NCI-H2227 (cell line): ENCODE measurements at regions not wholly inside any gene's neighbourhood (a gene's known extent, or its start where the extent isn't known, plus 50 kb on each side); places are given as distances from the start of the nearest gene placed in this dataset.

Source experiments
- DNase-seq: peaks from one replicate; lab custom pipeline; 2025; ENCODE audit not compliant: unreplicated experiment; lab: John Stamatoyannopoulos, UW

GRCh38 chr2:217691516-217691915, 311.3 kb downstream of the TNS1 start:
- no peak for DNase-seq

DNA sequence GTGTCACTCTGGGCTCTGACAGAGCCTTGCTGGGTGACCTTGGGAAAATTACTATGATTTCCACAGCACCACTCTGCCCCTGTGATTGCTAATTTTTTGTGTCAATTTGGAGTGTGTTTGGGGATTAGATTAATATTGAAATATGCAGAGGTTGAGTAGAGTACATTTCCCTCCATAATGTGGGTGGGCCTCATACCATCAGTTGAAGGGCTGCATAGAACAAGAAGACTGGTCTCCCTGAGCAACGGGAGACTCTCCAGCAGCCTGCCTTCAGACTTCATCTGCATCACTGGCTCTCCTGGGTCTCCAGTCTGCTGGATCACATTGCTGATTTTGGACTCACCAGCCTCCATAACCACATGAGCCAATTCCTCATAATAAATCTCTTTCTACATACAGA, 313.7 kb downstream of the TNS1 start:
- DNase-seq, result no peak

DNA sequence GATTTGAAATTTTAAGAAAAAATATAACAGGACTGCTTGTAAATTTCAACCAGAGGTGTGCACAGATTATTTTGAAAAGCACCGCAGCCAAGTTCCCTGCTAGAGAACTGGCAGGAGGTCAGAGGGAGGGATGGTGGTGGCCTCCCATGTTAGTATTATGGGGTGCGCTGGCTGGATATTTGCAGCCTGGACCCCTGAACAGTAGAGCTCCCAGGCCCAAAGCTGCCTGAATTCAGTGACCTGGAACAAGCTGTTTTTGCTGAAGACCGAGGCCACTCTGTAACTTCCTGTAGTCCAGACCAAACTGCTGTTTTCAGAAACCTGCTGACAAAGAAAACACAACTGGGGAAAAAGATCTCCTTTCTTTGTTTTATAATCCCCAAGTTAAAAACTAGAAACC, 314.3 kb downstream of the TNS1 start:
- no peak for DNase-seq

GRCh38 chr2:217687771-217688170, 315.0 kb downstream of the TNS1 start:
- no peak for DNase-seq

GRCh38 chr2:217685255-217685605, 317.6 kb downstream of the TNS1 start:
- DNase-seq, result peak; percentile 12

GRCh38 chr2:217684431-217685254, 318.2 kb downstream of the TNS1 start:
- DNase-seq, result no peak

GRCh38 chr2:217683106-217683870, 319.5 kb downstream of the TNS1 start:
- no peak for DNase-seq

DNA sequence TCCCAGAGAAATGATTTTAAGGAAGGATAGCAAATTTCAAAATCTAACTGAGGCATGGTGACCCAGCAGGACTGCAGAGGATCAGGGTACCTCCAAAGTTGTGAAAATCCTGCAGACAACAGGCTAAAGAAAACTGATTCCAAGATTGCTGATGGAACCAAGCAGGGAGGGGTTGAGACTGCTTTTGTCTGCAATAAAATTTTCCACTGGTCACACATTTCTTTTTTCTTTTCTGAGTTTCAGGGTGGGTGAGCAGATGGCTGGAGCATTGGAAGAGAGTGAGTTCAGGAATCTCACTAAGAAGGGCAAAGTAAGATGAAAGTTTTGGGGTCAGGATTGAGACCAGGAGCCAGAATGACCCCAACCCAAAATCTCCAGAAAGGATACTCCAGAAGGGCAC, 321.0 kb downstream of the TNS1 start:
- DNase-seq, result no peak

DNA sequence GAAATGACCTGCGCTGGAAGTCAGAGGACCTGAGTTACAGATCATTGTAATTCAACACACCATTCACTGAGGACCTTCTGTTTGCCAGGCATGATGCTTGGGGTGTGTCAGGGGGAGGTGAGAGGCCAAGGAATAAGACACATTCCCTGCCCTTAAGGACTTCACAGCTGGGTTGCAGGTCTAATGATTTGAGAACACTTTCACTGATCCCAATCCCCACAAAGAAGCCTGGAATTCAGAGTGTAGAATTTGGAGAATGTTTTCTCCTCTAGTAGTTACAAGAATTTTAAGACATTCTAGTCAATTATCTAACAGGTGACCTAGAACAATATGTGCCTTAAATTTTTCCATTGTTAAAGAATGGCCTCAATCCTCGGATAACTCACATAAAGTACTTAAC, 322.4 kb downstream of the TNS1 start:
- DNase-seq, result no peak

DNA sequence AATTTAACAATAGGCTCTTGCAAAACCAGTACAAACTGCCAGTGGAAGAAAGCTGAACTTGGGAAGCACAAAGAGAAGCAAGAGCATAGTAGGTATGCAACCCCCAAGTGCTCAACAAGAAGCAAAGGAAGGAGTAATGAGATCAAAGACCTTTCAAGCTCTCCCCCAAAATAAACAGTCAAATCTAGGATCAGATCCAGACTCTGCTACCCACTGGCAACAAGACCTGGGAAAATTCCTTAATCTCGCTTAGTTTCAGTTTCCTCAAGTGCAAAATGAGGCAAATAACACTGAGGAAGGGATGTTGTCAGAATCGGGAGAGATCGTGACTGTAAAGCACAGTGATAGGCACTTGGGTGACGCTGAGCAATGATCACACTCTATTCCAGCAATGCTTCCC, 329.2 kb downstream of the TNS1 start:
- no peak for DNase-seq

- no peak for DNase-seq
Observed at GRCh38 chr2:217672472-217672871, 330.3 kb downstream of the TNS1 start.

GRCh38 chr2:217671871-217672270, 330.9 kb downstream of the TNS1 start:
- DNase-seq, result no peak

DNA sequence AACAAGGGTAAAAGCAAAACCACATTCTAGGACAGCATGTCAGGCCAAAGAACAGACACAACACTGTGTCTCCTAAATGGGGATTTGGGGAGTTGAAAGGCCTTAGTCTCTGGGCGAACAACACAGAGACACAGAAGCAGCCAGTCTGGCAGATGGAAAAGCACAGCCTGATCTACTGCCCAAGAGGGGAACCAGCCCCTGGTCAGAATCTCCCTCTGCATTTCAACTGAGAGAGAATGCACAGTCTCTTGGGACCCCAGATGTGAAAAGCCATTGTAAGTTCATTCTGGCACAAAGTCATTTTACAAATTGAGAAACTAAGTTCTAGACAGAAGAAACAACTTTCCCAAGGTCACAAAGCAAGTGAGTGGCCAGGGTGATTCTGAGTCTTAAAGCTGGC, 331.7 kb downstream of the TNS1 start:
- no peak for DNase-seq

DNA sequence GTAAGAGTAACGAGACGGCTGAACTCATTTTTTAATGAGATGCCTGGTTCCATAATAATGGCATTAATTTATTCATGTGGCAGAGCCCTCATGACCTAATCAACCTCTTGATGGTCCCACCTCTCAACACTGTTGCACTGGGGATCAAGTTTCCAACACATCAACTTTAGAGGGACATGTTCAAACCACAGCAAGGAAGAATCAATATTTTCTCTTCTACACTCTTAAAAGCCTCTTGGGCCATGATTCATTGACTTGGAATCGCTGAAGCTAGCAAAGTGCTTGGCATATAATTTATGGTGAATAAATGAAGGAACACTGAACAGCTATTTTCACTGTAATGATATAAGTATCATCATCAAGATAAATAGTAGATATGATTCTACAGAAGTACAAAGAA, 333.0 kb downstream of the TNS1 start:
- DNase-seq, result no peak

- no peak for DNase-seq
Observed at GRCh38 chr2:217667512-217667911, 335.3 kb downstream of the TNS1 start.

- DNase-seq, result no peak
Observed at GRCh38 chr2:217667035-217667434, 335.8 kb downstream of the TNS1 start.

DNA sequence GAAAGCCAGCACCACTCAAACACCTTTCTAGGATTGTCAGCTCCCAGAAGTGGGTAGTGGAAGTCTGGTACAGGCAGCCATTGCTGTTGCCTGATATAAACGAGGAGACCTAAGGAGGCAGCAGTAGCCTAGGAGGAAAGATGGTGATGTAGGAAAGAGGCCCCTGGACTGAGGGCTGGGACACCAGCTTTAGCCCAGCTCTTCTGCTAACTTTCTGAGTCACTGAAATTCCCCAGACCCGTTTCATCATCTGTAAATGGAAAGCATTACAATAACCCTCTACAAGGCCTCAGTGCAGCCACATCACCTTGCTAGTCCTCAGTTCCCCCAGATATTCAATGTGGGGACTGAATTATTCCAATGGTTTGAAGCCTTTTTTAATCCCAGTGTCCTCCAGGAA, 336.5 kb downstream of the TNS1 start:
- no peak for DNase-seq

DNA sequence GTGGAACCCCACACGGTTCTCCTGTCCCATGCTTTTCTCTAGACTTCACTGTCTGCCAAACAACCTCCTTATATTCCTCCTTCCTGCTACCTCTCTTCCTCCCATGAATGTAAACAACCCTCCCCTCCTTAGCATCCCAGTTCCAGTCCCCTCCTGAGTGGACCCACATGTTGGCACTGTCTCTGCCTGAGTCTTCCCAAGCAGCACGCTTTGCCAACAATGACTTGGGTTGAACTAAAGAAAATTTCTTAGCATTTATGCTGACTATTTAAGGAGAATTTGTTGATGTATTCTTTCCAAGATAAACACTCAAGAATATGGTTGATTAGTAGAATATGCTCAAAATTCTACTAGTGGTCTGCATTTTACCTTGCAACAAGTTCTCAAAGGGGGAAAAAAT, 338.0 kb downstream of the TNS1 start:
- DNase-seq, result no peak

GRCh38 chr2:217662984-217663602, 339.7 kb downstream of the TNS1 start:
- DNase-seq, result no peak

GRCh38 chr2:217661378-217661777, 341.4 kb downstream of the TNS1 start:
- DNase-seq, result no peak

DNA sequence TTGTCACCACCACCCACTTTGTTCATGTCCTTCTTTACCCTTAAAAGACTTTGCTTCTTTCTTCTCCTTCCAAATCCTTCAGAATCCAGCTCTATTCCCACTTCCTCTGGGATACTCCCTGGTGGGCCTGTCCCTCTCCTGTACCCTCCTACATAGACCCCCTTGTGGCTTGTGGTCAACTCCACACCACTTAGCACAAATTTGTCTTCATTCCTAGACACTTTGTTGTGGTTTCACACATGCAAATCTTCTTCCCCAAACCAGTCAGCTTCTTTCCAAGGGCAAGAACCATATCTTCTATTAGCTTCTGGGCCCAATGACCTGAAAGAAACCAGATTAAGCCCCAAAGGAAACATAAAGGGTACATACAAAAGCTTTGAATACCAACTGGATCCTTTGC, 342.4 kb downstream of the TNS1 start:
- DNase-seq, result no peak

DNA sequence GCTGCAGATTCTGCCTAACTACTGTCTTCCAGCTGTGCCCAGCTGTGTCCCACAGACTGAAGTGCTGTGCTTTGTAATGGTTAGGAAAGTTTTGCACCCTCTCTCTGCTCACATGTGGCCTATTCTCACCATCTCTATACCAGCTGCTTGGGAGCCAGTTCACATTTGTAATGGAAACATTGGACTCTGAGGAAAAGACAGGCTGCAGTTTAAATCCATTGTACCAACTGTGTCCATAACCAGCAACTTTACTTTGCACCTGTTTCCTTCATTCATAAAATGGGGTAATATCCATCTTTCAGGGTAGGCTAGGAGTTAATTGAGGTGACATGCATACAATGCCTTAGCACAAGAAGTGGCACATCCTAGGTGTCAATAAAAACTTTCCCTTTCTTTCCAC, 344.0 kb downstream of the TNS1 start:
- DNase-seq, result no peak
